GM12872 (cell line): ENCODE measurements at regions not wholly inside any gene's neighbourhood (a gene's known extent, or its start where the extent isn't known, plus 50 kb on each side); places are given as distances from the start of the nearest gene placed in this dataset.

Experiments
- CTCF ChIP-seq: IDR thresholded peaks from 3 replicates; pipeline ENCODE4 v1.5.1; 2011; ENCODE audit warnings: low read depth, mild to moderate bottlenecking, low read length, moderate library complexity; ENCODE audit not compliant: insufficient read depth

GRCh38 chr2:116754381-116755101, 1060.0 kb upstream of the DDX18 start:
- no peak for TF ChIP-seq CTCF

- no peak for TF ChIP-seq CTCF
Observed at GRCh38 chr2:116761864-116762263, 1052.6 kb upstream of the DDX18 start.

GRCh38 chr2:116769514-116769913, 1045.0 kb upstream of the DDX18 start:
- TF ChIP-seq CTCF: no peak

DNA sequence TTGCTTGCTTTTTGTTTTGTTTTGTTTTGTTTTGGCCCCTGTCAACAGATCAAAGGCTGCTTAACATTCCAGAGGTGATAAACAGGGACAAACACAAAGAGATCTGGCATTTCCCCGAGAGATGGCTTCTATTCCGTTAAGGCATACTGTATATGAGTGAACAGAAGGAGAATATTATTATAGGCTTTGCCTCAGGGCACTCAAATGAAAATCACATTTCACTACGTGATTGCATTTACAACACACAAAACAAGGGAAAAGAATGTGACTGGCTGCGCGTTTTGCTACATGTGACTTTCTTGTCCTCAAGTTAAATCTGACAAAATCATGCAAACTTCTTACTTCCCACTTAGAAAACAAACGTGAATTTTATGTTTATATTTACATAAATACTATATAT, 1037.9 kb upstream of the DDX18 start:
- no peak for TF ChIP-seq CTCF

- no peak for TF ChIP-seq CTCF
Observed at GRCh38 chr2:116787848-116788247, 1026.6 kb upstream of the DDX18 start.

GRCh38 chr2:116802671-116803070, 1011.8 kb upstream of the DDX18 start:
- TF ChIP-seq CTCF: no peak

- no peak for TF ChIP-seq CTCF
Observed at GRCh38 chr2:116804901-116805300, 1009.6 kb upstream of the DDX18 start.
